GM03348 (cell line): ENCODE measurements at regions not wholly inside any gene's neighbourhood (a gene's known extent, or its start where the extent isn't known, plus 50 kb on each side); places are given as distances from the start of the nearest gene placed in this dataset.
A peak's percentile ranks its signal among the peaks of the same experiment; 100 is the strongest.
"Not testable (repeated sequence)": the region's sequence is repeated elsewhere in the genome, so short reads cannot be mapped to it uniquely, and the experiment has no call there.

Experiments
- DNase-seq: peaks from one replicate; pipeline ENCODE4 v3.0.0; 2012; ENCODE audit warnings: low spot score

- DNase-seq: no peak
Measured at GRCh38 chr13:76289558-76289957, 596.6 kb downstream of the KCTD12 start.

GRCh38 chr13:76286178-76286577 lies 600.0 kb downstream of the KCTD12 start:
- peak; percentile 20 for DNase-seq

GRCh38 chr13:76285463-76285862 lies 600.7 kb downstream of the KCTD12 start:
- no peak for DNase-seq

GRCh38 chr13:76279766-76280165 lies 606.4 kb downstream of the KCTD12 start:
- DNase-seq: not testable (repeated sequence)

- no peak for DNase-seq
Measured at GRCh38 chr13:76271728-76272232, 614.4 kb downstream of the KCTD12 start.

GRCh38 chr13:76268307-76268706 lies 617.9 kb downstream of the KCTD12 start:
- not testable (repeated sequence) for DNase-seq

- no peak for DNase-seq
Measured at GRCh38 chr13:76267216-76267615, 619.0 kb downstream of the KCTD12 start.

- DNase-seq: no peak
Measured at GRCh38 chr13:76266561-76266960, 619.6 kb downstream of the KCTD12 start.

GRCh38 chr13:76250211-76250610 lies 614.1 kb downstream of the LMO7 start:
- DNase-seq: no peak

- DNase-seq: no peak
Measured at GRCh38 chr13:76245920-76246319, 609.8 kb downstream of the LMO7 start.

GRCh38 chr13:76245211-76245610 lies 609.1 kb downstream of the LMO7 start:
- no peak for DNase-seq

GRCh38 chr13:76243120-76243519 lies 607.0 kb downstream of the LMO7 start:
- not testable (repeated sequence) for DNase-seq

- no peak for DNase-seq
Measured at GRCh38 chr13:76239031-76239680, 603.0 kb downstream of the LMO7 start.

- no peak for DNase-seq
Measured at GRCh38 chr13:76231522-76232167, 595.5 kb downstream of the LMO7 start.

- no peak for DNase-seq
Measured at GRCh38 chr13:76229281-76229680, 593.2 kb downstream of the LMO7 start.

- no peak for DNase-seq
Measured at GRCh38 chr13:76226941-76227340, 590.8 kb downstream of the LMO7 start.

- DNase-seq: no peak
Measured at GRCh38 chr13:76225815-76226489, 589.8 kb downstream of the LMO7 start.

GRCh38 chr13:76223999-76224398 lies 587.9 kb downstream of the LMO7 start:
- no peak for DNase-seq

- no peak for DNase-seq
Measured at GRCh38 chr13:76223565-76223964, 587.4 kb downstream of the LMO7 start.

- no peak for DNase-seq
Measured at GRCh38 chr13:76222511-76222910, 586.4 kb downstream of the LMO7 start.

GRCh38 chr13:76216729-76217128 lies 580.6 kb downstream of the LMO7 start:
- no peak for DNase-seq

- no peak for DNase-seq
Measured at GRCh38 chr13:76214001-76214400, 577.9 kb downstream of the LMO7 start.

- no peak for DNase-seq
Measured at GRCh38 chr13:76213423-76213904, 577.3 kb downstream of the LMO7 start.
